HEK293T (cell line): ENCODE measurements at regions not wholly inside any gene's neighbourhood (a gene's known extent, or its start where the extent isn't known, plus 50 kb on each side); places are given as distances from the start of the nearest gene placed in this dataset.
A peak's percentile ranks its signal among the peaks of the same experiment; 100 is the strongest.

Experiments
- CTCF ChIA-PET: fragments of 350-600 bp; formaldehyde crosslinking; extraction: SDS; loops from one replicate; lab custom pipeline; 2021; ENCODE audit warnings: antibody characterized with exemption, inconsistent platforms; lab: Yijun Ruan, JAX
- POLR2A ChIA-PET: fragments of 350-600 bp; formaldehyde crosslinking; extraction: SDS; loops from one replicate; lab custom pipeline; 2020; ENCODE audit warnings: antibody characterized with exemption, inconsistent platforms; lab: Yijun Ruan, JAX
- DNase-seq: peaks from one replicate; pipeline ENCODE4 v3.0.0; 2012; ENCODE audit warnings: mixed read lengths; ENCODE audit errors: extremely low spot score
- ARNT ChIP-seq: fragments of 450-650 bp; IDR thresholded peaks from 2 replicates; pipeline ENCODE4 v1.6.1; 2017; ENCODE audit warnings: mild to moderate bottlenecking
- BHLHE40 ChIP-seq: fragments of 450-650 bp; IDR thresholded peaks from 2 replicates; pipeline ENCODE4 v1.6.1; 2016; ENCODE audit warnings: mild to moderate bottlenecking, moderate library complexity, borderline replicate concordance
- CTBP1 ChIP-seq: fragments of 450-650 bp; IDR thresholded peaks from 2 replicates; pipeline ENCODE4 v1.6.1; 2016; ENCODE audit warnings: borderline replicate concordance
- ELF4 ChIP-seq: fragments of 450-650 bp; IDR thresholded peaks from 2 replicates; pipeline ENCODE4 v1.6.1; 2017; ENCODE audit warnings: antibody characterized with exemption
- FOXA1 ChIP-seq: fragments of 450-650 bp; IDR thresholded peaks from 2 replicates; pipeline ENCODE4 v1.6.1; 2016; ENCODE audit warnings: mild to moderate bottlenecking
- FOXK2 ChIP-seq: fragments of 450-650 bp; IDR thresholded peaks from 2 replicates; pipeline ENCODE4 v1.6.1; 2016; ENCODE audit warnings: mild to moderate bottlenecking
- FOXM1 ChIP-seq: fragments of 450-650 bp; IDR thresholded peaks from 2 replicates; pipeline ENCODE4 v1.6.1; 2017; ENCODE audit warnings: mild to moderate bottlenecking, borderline replicate concordance
- HDGF ChIP-seq: fragments of 450-650 bp; IDR thresholded peaks from 2 replicates; pipeline ENCODE4 v1.6.1; 2017; ENCODE audit warnings: antibody characterized with exemption, borderline replicate concordance
- L3MBTL2 ChIP-seq: fragments of 450-650 bp; conservative IDR thresholded peaks from 2 replicates; pipeline ENCODE4 v1.6.1; 2016; ENCODE audit warnings: mild to moderate bottlenecking
- LEF1 ChIP-seq: fragments of 450-650 bp; IDR thresholded peaks from 2 replicates; pipeline ENCODE4 v1.6.1; 2017; ENCODE audit warnings: mild to moderate bottlenecking, borderline replicate concordance
- NFRKB ChIP-seq: fragments of 450-650 bp; IDR thresholded peaks from 2 replicates; pipeline ENCODE4 v1.6.1; 2016; ENCODE audit warnings: mild to moderate bottlenecking, moderate library complexity
- SP1 ChIP-seq: fragments of 450-650 bp; IDR thresholded peaks from 2 replicates; pipeline ENCODE4 v1.6.1; 2017
- SUZ12 ChIP-seq: fragments of 450-650 bp; IDR thresholded peaks from 2 replicates; pipeline ENCODE4 v1.6.1; 2016; ENCODE audit warnings: mild to moderate bottlenecking
- TARDBP ChIP-seq: fragments of 450-650 bp; IDR thresholded peaks from 2 replicates; pipeline ENCODE4 v1.6.1; 2016
- ZNF384 ChIP-seq: fragments of 450-650 bp; IDR thresholded peaks from 2 replicates; pipeline ENCODE4 v1.6.1; 2016
- TF ChIP-seq, protein P1 (sequence below): fragments of 450-650 bp; IDR thresholded peaks from 2 replicates; pipeline ENCODE4 v1.6.1; 2016

DNA sequence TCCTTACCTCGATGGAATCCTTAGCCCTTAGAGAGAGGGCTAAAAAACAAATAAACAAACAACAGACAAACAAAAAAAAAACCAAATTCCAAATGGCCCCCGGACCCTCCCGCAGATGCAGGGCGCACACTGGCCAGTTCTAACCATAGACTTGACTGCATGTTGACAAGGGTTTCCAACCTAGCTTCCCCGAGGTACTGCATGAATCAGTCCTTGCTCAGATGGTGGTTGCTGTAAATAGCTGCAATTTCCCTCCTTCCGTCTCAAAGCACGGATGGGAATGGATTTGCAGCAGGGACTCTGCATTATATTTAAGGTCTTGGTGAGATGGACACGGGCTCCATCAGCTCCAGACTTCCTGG lies 162.8 kb downstream of the CD47 start:
- TF ChIP-seq L3MBTL2 (peak; percentile 12; the same call in 1 of the 2 replicates), SUZ12 (no peak)
- CTCF ChIA-PET = interaction anchor here (0.5 to 2.3 kb wide), 9 partner anchors 9 to 692 kb away, joined by 3 to 12 read pairs (median 3); no protein-coding TSS in a partner anchor
- DNase-seq = peak; percentile 38
- POLR2A ChIA-PET = no interaction called here

DNA sequence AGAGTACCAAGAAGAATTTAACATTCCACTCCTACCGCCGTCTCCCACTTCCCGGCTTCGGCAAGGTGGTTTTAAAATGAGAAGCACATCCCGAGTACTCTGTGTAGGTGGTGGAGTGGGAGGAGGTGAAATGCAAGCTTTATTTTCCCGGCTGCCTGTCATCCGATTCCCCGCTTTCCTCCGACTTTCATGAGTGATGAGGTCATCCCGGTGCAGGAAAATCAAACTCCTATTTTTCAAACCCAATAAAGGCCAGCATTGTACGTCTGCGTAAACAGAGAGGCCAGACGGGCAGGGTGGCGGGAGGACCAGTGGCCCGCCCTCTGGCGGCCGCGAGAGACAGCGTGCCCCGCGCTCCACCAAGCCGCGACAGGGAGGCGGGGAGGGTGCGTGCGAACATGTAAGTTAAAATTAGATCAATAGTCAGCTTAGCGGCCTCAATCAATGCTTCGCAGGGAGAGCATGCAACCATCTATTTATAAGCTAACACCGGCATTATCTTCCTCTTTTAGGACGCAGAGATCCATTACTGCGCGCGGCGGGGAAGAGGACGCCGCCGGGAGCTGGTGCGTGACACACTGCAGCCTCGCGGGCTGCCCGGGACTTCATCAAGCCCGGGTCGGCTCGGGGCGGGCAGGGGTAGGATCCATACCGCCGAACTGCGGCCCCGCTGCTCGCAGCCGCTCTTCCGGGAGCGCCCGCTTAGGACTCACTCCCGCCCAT lies 163.3 kb downstream of the CD47 start:
- TF ChIP-seq ARNT (peak; percentile 90), L3MBTL2 (peak; percentile 82), FOXM1 (no peak)
- TF ChIP-seq, protein P1, sequence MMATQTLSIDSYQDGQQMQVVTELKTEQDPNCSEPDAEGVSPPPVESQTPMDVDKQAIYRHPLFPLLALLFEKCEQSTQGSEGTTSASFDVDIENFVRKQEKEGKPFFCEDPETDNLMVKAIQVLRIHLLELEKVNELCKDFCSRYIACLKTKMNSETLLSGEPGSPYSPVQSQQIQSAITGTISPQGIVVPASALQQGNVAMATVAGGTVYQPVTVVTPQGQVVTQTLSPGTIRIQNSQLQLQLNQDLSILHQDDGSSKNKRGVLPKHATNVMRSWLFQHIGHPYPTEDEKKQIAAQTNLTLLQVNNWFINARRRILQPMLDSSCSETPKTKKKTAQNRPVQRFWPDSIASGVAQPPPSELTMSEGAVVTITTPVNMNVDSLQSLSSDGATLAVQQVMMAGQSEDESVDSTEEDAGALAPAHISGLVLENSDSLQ = peak; percentile 83
- POLR2A ChIA-PET = interaction anchor here (0.6 kb wide), 1 partner anchor 102 kb away, joined by 3 read pairs; no protein-coding TSS in a partner anchor
- CTCF ChIA-PET = interaction anchor here (0.6 to 2.3 kb wide), 13 partner anchors 8 to 692 kb away, joined by 3 to 12 read pairs (median 3); no protein-coding TSS in a partner anchor
- peak; percentile 85 for DNase-seq

DNA sequence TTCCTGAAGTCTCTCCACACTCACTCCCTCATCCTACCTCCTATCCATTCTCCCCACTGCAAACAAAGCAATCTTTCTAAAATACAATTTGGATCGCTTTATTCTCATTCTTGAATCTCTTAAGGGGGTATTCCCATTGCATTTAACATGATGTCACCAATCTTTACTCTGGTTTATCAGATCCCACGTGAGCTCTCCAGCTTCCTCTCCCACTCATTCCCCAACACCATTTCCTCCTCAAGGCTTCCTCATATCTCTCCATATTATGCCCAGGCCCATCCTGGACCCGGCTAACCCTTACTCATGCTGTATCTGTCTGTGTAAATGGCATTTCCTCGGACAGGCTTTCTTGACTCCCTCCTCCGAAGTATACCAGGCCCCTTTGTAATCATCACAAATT lies 165.0 kb downstream of the CD47 start:
- CTCF ChIA-PET = no interaction called here
- DNase-seq = no peak
- POLR2A ChIA-PET = no interaction called here

DNA sequence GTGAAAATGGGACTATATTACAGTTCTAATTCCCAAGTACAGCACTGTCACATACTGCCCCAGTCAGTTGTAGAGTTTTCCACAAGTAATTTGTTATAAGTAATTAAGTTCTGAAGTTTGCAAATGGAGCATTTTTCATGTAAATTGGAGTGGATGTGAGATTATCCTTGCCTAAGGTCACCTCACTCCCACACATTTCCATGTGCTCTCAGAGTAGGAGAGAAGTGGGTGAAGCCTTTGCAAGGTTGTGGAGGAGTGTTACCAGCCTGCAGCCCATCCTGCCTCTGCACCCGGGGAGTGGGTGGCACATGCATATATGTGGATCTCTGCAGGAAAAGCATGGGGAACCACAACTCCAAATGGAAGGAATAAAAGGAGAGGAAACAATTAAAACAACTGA lies 169.8 kb downstream of the CD47 start:
- TF ChIP-seq ARNT (no peak), SUZ12 (no peak), LEF1 (no peak), CTBP1 (no peak), ZNF384 (no peak), FOXA1 (no peak), FOXM1 (no peak), SP1 (no peak), NFRKB (no peak), TARDBP (no peak), FOXK2 (no peak), L3MBTL2 (no peak), BHLHE40 (no peak), ELF4 (no peak), HDGF (no peak)
- TF ChIP-seq, protein P1 = no peak
- DNase-seq = no peak
- POLR2A ChIA-PET = no interaction called here
- CTCF ChIA-PET = no interaction called here

More for the DNA sequence above, 165.0 kb downstream of the CD47 start:
- TF ChIP-seq HDGF = no peak
- TF ChIP-seq, protein P1 = no peak
- no peak for TF ChIP-seq ZNF384
- no peak for TF ChIP-seq SUZ12
- no peak for TF ChIP-seq ELF4
- no peak for TF ChIP-seq BHLHE40
- TF ChIP-seq ARNT = no peak
- no peak for TF ChIP-seq L3MBTL2
- TF ChIP-seq LEF1 = no peak
- TF ChIP-seq FOXK2 = no peak
- TF ChIP-seq FOXM1 = no peak
- no peak for TF ChIP-seq FOXA1
- no peak for TF ChIP-seq TARDBP
- no peak for TF ChIP-seq CTBP1
- no peak for TF ChIP-seq SP1
- no peak for TF ChIP-seq NFRKB

DNA sequence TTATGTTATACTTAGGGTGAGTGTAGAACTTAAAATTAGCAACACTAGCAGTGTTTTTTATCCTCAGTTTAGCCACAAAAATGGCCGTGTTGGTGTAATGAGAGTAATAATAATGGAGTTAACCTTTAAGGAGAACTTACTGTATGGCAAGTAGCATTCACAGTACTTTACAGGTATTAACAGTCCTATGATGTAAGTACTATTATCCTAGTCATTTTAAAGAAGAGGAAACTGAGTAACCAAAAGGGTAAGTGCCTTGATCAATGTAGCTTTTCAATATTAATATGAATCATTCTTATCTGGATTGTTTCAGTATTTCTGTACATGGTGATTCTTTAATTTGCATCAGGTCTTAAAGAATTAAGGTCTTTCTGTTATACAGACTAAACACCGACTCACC lies 170.3 kb downstream of the CD47 start:
- TF ChIP-seq SUZ12 (no peak), ELF4 (no peak), L3MBTL2 (no peak), CTBP1 (no peak), BHLHE40 (no peak), TARDBP (no peak), LEF1 (no peak), FOXK2 (no peak), NFRKB (no peak), ZNF384 (no peak), HDGF (no peak), FOXM1 (no peak), ARNT (no peak), FOXA1 (no peak), SP1 (no peak)
- TF ChIP-seq, protein P1 = no peak
- DNase-seq = no peak
- ChIA-PET POLR2A (no interaction called here), CTCF (no interaction called here)

DNA sequence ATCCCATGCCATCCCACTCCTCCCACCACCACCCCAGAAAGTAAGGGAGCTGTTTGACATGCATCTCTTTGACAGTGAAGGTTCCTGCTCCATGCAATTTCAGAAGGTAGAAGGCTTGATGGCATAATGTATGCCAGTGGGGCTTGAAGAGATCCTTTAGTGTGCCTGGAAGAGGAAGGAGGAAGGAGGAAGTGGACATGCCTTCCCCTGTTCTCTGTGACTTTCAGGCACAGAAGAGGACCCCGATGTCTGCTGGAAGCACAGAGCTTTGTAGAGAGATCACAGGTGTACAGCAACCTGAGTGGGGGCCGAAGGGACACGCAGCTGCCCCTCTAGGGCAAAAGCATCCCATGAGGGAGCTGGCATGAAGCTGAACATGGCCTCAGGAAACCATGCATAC lies 171.6 kb downstream of the CD47 start:
- ChIA-PET CTCF (interaction anchor here (0.6 to 1.5 kb wide), 2 partner anchors 9 to 65 kb away, joined by 3 to 8 read pairs; no protein-coding TSS in a partner anchor), POLR2A (no interaction called here)
- DNase-seq = no peak
- TF ChIP-seq FOXA1 (no peak), L3MBTL2 (no peak), NFRKB (no peak), FOXM1 (no peak), ZNF384 (no peak), ARNT (no peak), CTBP1 (no peak), LEF1 (no peak), TARDBP (no peak), FOXK2 (no peak), SP1 (no peak)
- TF ChIP-seq, protein P1 = no peak
